PFSK-1 (cell line): ENCODE measurements at regions not wholly inside any gene's neighbourhood (a gene's known extent, or its start where the extent isn't known, plus 50 kb on each side); places are given as distances from the start of the nearest gene placed in this dataset.

Experiments
- REST ChIP-seq, 2 experiments: IDR thresholded peaks; 2 replicates each; pipeline versions ENCODE4 v1.6.1 to v1.8.0; 2011 to 2012; ENCODE audit warnings: low read depth in 2 of 2, low read length in 2 of 2, control low read depth in 1 of 2, inconsistent platforms in 1 of 2, mild to moderate bottlenecking in 1 of 2, moderate library complexity in 1 of 2; ENCODE audit not compliant: insufficient read depth in 1 of 2
- SIN3A ChIP-seq: IDR thresholded peaks from 2 replicates; pipeline ENCODE4 v1.6.1; 2012; ENCODE audit warnings: mild to moderate bottlenecking, low read length, moderate library complexity, borderline replicate concordance; ENCODE audit not compliant: insufficient read depth
- TAF1 ChIP-seq: IDR thresholded peaks from 2 replicates; pipeline ENCODE4 v1.6.1; 2012; ENCODE audit warnings: low read length, control low read depth, borderline replicate concordance; ENCODE audit not compliant: insufficient read depth

GRCh38 chr6:165713845-165714466 is 50.9 kb upstream of the PDE10A start:
- TF ChIP-seq REST (IDR thresholded peaks at IDR 0.05; ENCODE audit: insufficient read depth in 1 of 2, low read depth in 2 of 2, low read length in 2 of 2), result no peak
- no peak for TF ChIP-seq SIN3A
- no peak for TF ChIP-seq TAF1
